ENCODE measurements at regions not wholly inside any gene's neighbourhood (a gene's known extent, or its start where the extent isn't known, plus 50 kb on each side); places are given as distances from the start of the nearest gene placed in this dataset.

DNA sequence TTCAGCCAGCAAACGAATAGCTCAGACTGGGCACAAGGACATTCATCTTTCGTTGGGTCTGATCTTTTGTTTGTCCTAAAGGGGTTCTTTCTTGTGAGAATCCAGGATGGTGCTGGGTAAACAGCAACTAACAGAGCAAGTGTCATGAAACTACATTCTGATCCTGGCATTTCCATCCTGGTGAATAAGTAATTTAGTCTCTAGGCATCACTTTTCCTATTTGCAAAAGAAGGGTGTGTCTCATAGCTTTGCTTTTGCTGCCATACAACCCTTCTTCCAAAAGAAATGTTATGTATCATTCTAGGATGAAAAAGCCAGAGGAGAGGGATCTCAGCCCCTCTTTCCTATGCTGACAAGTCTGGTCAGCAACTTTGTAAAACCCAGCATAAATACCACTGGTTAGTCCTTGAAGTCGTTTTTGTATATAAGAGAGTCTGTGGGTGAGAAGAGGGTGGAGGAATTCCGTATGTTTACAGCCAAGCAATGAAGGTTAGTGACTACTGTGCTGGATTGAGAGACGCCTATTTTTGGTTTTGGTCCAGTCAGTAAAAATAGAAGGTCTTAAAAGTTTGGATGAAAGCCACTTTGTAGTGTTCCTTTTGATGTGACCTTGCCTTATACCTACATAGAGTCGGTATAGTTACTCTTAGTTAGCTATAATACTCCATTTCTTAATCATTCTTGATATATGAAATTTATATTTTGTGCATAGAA is 88.4 kb upstream of the SLC25A13 start:
- DNase-seq = no peak

DNA sequence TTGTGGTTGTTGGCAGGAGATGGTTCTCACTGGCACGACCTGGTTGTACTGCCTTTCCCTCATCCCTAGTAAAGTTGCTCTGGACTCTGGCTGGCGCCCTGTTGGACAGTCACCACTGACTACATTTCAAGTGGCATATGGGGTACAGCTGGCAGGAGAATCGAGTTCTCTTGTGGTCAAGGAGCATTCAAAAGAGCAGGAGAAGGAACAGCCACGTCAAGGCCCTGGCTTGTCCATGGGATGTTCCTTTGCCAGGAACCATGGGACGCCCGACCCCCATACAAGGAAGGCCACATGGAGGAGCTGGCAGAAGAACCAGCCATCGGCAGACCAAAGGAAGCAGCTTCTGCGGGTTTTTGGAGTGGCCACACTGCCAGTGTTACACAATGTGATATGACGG is 87.0 kb upstream of the SLC25A13 start:
- DNase-seq = no peak

DNA sequence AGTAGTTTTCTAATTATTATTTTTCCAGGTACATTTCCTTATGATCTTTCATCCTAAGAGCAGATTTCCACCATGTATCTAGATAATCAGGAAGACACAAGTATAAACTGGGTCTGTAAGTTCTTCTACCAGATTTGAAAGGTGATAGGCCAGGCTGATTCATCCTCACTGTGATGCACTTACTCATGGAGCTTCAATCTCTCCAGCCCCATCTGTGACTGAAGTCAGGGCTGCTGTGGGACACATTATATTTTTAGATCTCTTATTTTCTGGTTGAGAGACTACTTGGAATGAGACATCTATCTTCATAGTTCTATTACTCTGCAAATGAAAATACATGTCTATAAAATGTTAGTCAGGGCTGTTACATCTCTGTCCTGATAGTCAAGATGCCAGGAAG is 85.5 kb upstream of the SLC25A13 start:
- DNase-seq = no peak

DNA sequence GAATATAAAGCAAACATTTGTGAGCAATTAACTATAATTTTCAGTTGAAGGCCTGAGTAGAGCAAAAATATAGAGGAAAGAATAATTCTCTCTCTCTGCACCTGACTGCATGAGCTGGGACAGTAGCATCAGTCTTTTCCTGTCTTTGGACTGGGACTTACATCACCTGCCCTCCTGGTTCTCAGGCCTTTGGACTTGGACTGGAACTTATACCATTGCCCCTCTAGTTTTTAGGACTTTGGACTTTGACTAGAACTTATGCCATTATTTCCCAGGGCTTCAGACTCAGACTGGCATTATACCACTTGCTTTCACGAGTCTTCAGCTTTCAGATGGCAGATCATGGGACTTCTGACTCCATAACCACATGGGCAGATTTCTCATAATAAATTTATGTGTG is 81.0 kb upstream of the SLC25A13 start:
- DNase-seq = no peak

DNA sequence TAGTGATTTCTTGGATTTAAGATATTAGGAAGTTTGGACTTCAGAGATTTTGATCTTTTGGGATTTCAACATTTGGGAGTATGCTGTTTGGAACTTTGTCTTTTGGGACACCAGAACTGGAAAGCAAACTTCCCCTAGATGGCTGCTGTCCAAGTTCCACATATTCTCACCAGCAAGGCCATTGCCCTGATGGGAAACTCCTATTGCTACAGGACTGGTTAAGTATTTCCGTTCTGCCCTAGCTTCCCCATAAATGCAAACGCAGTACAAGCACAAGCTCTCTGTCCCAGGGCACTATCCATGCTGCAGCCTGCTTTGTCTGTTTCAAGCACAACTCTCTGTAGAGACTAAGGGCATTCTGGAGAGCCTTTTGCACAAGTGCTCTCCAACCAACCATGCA is 79.3 kb upstream of the SLC25A13 start:
- DNase-seq = no peak

DNA sequence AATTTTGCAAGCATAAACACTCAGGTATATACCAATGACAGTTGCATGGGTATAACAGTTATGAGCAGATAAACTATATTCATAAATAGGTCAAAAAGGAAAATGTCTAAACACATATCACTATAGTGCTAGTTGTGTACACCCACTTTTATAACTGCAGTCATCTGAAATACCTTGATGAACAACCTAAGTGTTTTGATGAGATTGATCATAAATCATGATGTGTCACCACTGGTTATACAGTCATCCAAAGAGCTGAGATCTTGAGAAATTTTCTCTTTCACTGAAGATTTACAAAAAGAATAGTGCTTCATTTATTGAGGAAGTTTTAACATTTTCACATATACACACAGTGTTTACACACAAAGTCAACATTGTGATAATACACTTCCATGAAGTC is 78.6 kb upstream of the SLC25A13 start:
- DNase-seq = no peak

DNA sequence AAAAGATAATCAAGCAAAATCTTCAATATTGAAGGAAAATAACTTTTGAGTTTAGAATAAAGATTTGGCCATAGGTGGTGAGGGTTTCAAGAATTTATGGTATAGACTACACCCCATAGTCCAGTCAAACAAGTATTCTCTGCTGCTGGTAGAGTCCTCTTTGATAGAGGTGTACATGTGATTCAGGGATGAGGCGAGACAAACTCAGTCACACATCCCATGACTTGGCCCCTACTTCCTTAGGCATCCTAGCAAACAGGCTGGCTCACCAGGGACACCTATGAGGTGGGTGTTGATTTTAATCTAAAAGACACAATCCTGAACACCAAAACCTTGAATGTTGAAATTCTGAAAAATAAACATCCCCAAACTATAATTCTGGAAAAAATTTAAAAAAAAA is 78.1 kb upstream of the SLC25A13 start:
- DNase-seq = no peak

DNA sequence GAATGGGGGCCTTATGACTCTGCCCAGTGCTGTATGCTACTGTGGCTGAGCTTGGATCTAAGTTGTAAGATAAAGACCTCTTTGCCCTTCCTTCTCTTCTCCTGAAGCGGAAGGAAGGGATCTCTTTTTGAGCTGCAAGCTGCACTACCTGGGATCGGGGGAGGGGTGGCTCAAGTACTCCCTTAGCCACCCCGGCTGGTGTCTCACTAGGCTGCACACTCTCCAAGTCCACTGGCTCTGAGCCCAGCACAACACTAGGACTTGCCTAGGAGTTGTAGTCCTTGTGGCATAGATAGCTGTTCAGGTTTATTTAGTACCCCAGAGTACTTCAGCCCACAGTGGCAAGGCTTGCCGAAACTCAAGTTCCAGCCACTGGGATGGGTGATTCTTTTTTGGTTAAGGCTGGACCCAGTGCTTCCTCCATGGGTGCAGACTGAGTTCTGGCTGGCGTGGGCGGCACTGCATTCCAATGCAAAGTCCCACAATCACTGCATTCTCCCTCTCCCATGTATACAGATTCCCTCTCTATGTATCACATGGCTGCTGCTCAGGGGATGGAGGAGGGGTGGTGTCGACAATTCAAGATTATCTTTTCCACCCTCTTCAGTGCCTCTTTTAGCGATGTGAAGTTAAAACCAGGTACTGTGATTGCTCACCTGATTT is 76.2 kb upstream of the SLC25A13 start:
- DNase-seq = no peak

DNA sequence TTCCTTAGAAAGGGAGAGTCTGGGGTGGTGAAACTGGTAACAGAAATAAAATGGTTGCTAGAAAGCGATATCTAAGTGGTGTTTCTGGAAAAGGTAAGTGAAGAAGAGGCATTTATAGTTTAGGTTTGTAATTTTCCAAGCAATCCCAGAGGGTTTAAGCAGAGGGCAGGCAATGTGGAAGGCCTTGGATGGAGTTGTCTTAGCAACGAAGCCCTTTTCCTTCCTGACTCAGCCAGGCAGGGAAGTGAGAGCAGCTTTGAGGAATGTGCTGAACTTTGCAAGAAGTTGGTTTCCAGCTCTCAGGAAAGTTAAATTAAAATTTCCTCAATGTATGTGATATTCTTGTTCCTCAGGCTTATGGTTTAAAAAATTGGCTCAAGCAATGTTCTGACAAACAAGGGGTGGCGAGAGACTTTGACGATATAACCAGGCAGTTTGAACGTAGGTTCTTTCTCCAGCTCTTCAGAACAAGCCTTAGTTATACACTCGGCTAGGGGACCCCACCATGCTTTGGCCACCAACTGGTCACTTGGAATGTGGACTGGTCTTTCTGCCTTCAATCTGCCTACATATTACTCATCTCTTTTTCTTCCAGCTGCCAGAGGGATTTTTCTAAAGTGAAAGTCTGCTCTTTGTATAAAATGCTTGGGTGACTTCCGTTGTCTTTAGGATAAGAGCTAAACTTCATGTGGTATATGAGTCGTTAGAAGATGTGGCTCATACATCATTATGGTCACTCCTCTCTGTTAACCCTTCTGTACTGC is 66.9 kb upstream of the SLC25A13 start:
- DNase-seq = peak; percentile 42 to 55 (median 52)

DNA sequence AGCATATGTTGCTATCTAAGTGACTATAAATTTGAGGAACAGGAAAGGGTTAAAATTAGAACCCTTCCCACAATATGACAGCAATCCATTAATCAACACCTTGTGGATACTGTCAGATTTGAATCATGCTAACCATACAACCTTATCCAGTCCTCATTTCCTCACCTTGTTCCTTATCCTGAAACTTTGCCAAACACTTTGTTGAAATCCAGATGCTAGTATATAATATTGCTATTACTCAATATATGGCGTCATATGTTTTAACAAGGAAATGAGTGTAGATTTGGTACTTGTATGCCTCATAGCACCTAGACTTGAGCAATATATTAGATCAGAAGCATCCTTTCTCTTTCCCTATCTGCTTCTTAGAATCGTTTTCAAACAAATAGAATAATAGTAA is 66.3 kb upstream of the SLC25A13 start:
- DNase-seq = peak in 1 of 3 donors; percentile 21

DNA sequence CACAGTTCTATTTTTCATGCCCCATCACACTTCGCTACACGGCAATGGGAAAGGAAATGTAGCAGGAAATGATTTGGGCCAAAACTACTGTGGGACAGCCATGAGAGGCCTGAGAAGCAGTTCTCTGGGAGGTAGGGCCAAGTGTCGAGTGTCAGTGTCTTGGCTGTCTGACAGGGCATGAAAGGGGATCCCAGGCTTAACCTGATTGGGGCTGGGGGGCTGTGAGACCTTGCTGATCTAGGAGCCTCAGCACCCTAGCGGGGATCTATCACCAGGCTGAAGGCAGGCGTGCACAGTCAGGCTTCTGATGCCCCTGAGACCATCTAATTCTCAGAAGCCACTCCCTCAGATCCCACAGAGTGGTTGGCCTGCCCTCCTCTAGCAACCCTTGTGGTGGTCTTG is 58.2 kb upstream of the SLC25A13 start:
- DNase-seq = no peak

DNA sequence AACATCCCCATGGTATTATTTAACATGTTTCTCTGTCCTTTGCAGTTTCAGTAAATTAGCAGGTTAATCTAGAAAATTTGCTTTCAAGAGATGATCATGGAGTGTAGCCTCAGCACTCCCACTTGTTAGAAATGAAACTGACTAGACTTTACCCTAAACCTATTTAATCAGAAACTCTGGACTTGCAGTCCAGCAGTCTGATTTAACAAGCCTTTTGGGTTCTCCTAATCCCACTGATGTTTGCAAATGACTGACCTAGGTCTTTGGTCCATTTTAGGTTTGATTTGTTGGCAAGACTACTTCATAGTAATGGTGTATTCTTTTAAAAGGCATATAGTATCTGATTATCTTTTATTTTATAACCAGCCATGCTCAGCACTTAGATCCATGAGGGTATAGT is 55.5 kb upstream of the SLC25A13 start:
- DNase-seq = no peak
